Esophagus squamous epithelium (tissue), 5 donors: ENCODE measurements at regions not wholly inside any gene's neighbourhood (a gene's known extent, or its start where the extent isn't known, plus 50 kb on each side); places are given as distances from the start of the nearest gene placed in this dataset.

Source experiments
- DNase-seq: peaks from one replicate; lab custom pipeline; 2025; lab: John Stamatoyannopoulos, UW
- H3K27ac ChIP-seq, 4 donors: fragments of 200-600 bp; sonication (generic); one replicate each; pipeline ENCODE4 v1.5.1; 2016 to 2019; ENCODE audit warnings: mild to moderate bottlenecking in 1 of 4
- H3K27me3 ChIP-seq, 4 donors: fragments of 200-600 bp; sonication (generic); 1 replicate in 3 of 4; 2 replicates in 1 of 4; pipeline versions ENCODE4 v1.5.1 to v1.6.0; 2017 to 2021; ENCODE audit warnings: antibody characterized with exemption in 1 of 4
- H3K36me3 ChIP-seq, 3 donors: fragments of 200-600 bp; sonication (generic); one replicate each; pipeline ENCODE4 v1.5.1; 2016 to 2019
- H3K4me1 ChIP-seq, 3 donors: fragments of 200-600 bp; sonication (generic); one replicate each; pipeline ENCODE4 v1.5.1; 2017 to 2019
- H3K4me3 ChIP-seq, 4 donors: fragments of 200-600 bp; sonication (generic); 1 replicate in 3 of 4; 2 replicates in 1 of 4; pipeline ENCODE4 v1.5.1; 2016 to 2019; ENCODE audit warnings: mild to moderate bottlenecking in 2 of 4, moderate library complexity in 1 of 4
- H3K9me3 ChIP-seq, 3 donors: fragments of 200-600 bp; sonication (generic); one replicate each; pipeline ENCODE4 v1.5.1; 2016 to 2019
- POLR2A ChIP-seq, 4 donors: fragments of 450-650 bp; IDR thresholded peaks; one replicate each; pipeline ENCODE4 v1.6.1; 2017; ENCODE audit warnings: antibody characterized with exemption in 4 of 4, mild to moderate bottlenecking in 4 of 4, moderate library complexity in 3 of 4
- WGBS, 2 donors: methylation state at CpG; one replicate each; pipeline ENCODE4 v1.1.5; 2018; 5-methylcytosine and 5-hydroxymethylcytosine counted together
- intact Hi-C: fragments of 100-400 bp; cut with DNase I; formaldehyde crosslinking; loops from one replicate; pipeline ENCODE4 v1.15.0; 2022
- TF ChIP-seq, protein P1 (sequence below), 6 experiments: fragments of 450-650 bp in 4 of 6; fragments of 200-600 bp in 2 of 6; sonication (generic) in 2 of 6; IDR thresholded peaks; one replicate each; pipeline ENCODE4 v1.5.1; 2016 to 2019; ENCODE audit warnings: antibody characterized with exemption in 6 of 6, mild to moderate bottlenecking in 4 of 6, moderate library complexity in 4 of 6
- donor health status: DM: yes; HTN: yes; CAD: no.

DNA sequence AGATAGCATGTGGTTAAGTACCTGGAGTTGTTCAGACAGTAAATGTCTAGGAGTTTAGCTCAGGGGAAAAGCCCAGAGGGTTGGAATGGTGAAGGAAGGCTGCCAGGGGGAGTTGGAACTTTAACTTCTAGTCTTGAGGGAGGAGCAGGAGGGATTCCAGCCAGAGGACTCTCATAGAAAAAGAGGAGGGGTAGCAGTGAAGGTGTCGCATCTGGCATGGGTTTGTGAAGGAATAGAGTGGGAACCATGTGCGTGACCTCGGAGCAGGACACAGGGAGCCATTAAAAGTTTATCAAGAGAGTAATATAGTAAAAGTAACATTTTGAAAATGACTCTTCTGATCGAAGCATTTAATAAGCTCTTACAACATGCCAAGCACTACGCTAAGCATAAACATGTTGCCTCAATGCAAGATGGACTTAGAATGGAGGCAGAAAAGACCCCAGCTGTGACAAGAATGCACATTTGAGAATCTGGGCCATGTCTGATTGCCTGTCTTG is 632.4 kb upstream of the CAMK1G start:
- intact Hi-C loops = no loop called here
- no peak for DNase-seq
- TF ChIP-seq POLR2A (IDR thresholded peaks at IDR 0.05) = no peak
- TF ChIP-seq, protein P1, sequence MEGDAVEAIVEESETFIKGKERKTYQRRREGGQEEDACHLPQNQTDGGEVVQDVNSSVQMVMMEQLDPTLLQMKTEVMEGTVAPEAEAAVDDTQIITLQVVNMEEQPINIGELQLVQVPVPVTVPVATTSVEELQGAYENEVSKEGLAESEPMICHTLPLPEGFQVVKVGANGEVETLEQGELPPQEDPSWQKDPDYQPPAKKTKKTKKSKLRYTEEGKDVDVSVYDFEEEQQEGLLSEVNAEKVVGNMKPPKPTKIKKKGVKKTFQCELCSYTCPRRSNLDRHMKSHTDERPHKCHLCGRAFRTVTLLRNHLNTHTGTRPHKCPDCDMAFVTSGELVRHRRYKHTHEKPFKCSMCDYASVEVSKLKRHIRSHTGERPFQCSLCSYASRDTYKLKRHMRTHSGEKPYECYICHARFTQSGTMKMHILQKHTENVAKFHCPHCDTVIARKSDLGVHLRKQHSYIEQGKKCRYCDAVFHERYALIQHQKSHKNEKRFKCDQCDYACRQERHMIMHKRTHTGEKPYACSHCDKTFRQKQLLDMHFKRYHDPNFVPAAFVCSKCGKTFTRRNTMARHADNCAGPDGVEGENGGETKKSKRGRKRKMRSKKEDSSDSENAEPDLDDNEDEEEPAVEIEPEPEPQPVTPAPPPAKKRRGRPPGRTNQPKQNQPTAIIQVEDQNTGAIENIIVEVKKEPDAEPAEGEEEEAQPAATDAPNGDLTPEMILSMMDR (IDR thresholded peaks at IDR 0.05) = no peak
- H3K4me1 ChIP-seq = no peaks in the 10 kb centered on the region
- H3K27me3 ChIP-seq = no peaks in the 10 kb centered on the region
- 75 to 88% methylated on average over 5 of the region's 5 CpGs for WGBS, 2 donors
- H3K4me3 ChIP-seq = no peak overlapping the region
- no peak overlapping the region for H3K27ac ChIP-seq
- H3K9me3 ChIP-seq = no peaks in the 10 kb centered on the region
- no peaks in the 10 kb centered on the region for H3K36me3 ChIP-seq

DNA sequence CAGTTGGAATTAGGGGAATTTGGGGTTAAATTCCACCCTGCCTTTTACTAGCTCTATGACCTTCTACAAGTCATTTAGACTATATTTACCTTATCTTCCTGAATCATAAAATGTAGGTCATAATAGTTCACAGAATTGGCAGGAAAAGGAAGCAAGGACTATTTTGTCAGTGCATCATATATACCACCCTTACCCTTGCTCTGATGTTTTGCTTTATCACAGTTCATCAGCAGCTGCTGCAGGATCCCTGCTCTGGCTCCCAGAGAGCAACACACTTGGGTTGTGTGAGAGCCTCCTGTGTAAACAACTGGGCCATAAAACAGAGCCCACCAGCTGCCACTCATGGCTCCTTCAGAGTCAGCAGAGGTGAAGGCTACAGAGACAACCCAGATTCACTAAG is 631.6 kb upstream of the CAMK1G start:
- H3K27ac ChIP-seq = no peak overlapping the region
- no peak for DNase-seq
- no peaks in the 10 kb centered on the region for H3K36me3 ChIP-seq
- no peaks in the 10 kb centered on the region for H3K27me3 ChIP-seq
- H3K9me3 ChIP-seq = no peaks in the 10 kb centered on the region
- no peak overlapping the region for H3K4me3 ChIP-seq
- intact Hi-C loops = no loop called here
- no peaks in the 10 kb centered on the region for H3K4me1 ChIP-seq
- TF ChIP-seq, protein P1 (IDR thresholded peaks at IDR 0.05) = no peak
- no peak for TF ChIP-seq POLR2A (IDR thresholded peaks at IDR 0.05)

DNA sequence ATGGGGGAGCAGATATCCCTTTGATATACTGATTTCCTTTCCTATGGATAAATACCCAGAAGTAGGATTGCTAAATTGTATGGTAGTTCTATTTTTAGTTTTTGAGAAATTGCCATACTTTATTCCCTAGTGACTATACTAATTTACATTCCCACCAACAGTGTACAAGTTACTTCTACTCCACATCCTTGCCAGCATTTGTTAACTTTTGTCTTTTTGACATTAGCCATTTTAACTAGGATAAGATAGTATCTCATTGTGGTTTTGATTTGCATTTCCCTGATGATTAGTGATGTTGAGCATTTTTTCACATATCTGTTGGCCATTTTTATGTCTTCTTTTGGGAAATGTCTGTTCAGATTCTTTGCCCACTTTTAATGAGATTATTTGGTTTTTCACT is 620.6 kb upstream of the CAMK1G start:
- no peak for TF ChIP-seq POLR2A (IDR thresholded peaks at IDR 0.05)
- TF ChIP-seq, protein P1 (IDR thresholded peaks at IDR 0.05) = no peak
- no peaks in the 10 kb centered on the region for H3K36me3 ChIP-seq
- DNase-seq = no peak
- H3K4me3 ChIP-seq = no peak overlapping the region
- intact Hi-C loops = no loop called here
- no peak overlapping the region for H3K27ac ChIP-seq
- no peaks in the 10 kb centered on the region for H3K4me1 ChIP-seq
- no peaks in the 10 kb centered on the region for H3K27me3 ChIP-seq
- peaks cover 0 to 28% (median 12%) of the 10 kb centered on the region in 3 donors for H3K9me3 ChIP-seq

DNA sequence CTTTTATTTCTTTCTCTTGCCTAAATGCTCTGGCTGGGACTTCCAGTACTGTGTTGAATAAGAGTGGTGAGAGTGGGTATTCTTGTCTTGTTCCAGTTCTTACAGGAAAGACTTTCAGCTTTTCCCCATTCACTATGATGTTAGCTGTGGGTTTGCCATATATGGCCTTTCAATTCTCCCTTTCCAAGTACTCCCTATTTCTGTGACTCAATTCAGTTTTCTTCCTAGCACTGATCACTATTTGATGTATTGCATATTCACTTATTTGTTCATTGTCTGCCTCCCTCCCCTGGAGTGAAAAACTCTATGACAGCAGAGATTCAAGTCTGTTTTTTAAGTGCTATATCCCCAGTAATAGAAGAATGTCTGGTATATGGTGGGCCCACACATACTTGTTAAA is 618.2 kb upstream of the CAMK1G start:
- Histone ChIP-seq H3K27ac (no peak overlapping the region), H3K4me1 (no peaks in the 10 kb centered on the region), H3K9me3 (peaks cover 0 to 4% (median 0%) of the 10 kb centered on the region in 3 donors), H3K36me3 (no peaks in the 10 kb centered on the region), H3K27me3 (no peaks in the 10 kb centered on the region), H3K4me3 (no peak overlapping the region)
- no peak for DNase-seq
- no peak for TF ChIP-seq POLR2A (IDR thresholded peaks at IDR 0.05)
- TF ChIP-seq, protein P1 (IDR thresholded peaks at IDR 0.05) = no peak
- intact Hi-C loops = no loop called here

DNA sequence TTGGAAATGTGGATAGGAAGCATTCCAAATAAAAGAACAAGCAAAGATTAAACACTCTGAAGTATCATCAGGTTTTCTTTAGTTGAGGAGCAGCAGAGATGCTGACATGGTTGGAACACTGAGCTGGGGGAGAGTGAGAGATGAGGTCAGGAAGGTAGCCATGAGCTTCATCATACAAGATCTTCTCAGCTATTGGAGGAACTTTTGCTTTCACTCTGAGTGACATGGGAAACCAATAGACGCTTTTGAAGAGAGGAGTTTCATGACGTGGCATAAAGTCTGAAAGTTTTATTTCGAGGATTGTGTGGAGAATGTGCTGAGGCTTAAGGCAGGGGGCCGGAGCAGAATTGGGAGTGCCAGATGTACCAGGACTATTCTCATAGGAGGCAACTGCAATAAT is 616.2 kb upstream of the CAMK1G start:
- no peak for TF ChIP-seq POLR2A (IDR thresholded peaks at IDR 0.05)
- TF ChIP-seq, protein P1 (IDR thresholded peaks at IDR 0.05) = no peak

More for the DNA sequence above, 616.2 kb upstream of the CAMK1G start:
- H3K4me1 ChIP-seq = no peaks in the 10 kb centered on the region
- H3K27me3 ChIP-seq = no peaks in the 10 kb centered on the region
- no peaks in the 10 kb centered on the region for H3K36me3 ChIP-seq
- DNase-seq = no peak
- H3K4me3 ChIP-seq = no peak overlapping the region
- intact Hi-C loops = no loop called here
- H3K9me3 ChIP-seq = no peaks in the 10 kb centered on the region
- H3K27ac ChIP-seq = no peak overlapping the region
- 83 to 89% methylated on average over 4 of the region's 4 CpGs for WGBS, 2 donors
